ENCODE measurements at regions not wholly inside any gene's neighbourhood (a gene's known extent, or its start where the extent isn't known, plus 50 kb on each side); places are given as distances from the start of the nearest gene placed in this dataset.

DNA sequence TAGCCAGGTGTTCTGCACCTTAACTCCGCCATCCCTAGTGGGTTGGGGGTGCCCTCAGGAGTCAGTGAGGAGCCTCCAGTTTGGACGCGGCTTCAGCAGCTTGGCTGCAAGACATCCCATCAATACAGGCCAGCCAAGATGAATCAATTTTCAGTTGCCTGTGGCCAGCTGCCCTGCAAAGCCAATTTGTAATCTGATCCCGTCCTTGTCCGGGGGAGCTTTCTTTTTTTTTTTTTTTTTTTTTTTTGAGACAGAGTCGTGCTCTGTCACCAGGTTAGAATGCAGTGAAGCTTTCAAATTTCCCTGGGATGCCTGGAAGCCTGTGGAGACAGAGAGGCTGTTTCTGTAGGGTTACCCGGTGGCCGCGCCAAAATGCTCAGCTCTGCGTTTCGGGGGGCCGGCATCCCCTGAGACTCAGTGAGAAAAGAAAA, 192.5 kb downstream of the ASMT start:
- TF ChIP-seq, protein P1, sequence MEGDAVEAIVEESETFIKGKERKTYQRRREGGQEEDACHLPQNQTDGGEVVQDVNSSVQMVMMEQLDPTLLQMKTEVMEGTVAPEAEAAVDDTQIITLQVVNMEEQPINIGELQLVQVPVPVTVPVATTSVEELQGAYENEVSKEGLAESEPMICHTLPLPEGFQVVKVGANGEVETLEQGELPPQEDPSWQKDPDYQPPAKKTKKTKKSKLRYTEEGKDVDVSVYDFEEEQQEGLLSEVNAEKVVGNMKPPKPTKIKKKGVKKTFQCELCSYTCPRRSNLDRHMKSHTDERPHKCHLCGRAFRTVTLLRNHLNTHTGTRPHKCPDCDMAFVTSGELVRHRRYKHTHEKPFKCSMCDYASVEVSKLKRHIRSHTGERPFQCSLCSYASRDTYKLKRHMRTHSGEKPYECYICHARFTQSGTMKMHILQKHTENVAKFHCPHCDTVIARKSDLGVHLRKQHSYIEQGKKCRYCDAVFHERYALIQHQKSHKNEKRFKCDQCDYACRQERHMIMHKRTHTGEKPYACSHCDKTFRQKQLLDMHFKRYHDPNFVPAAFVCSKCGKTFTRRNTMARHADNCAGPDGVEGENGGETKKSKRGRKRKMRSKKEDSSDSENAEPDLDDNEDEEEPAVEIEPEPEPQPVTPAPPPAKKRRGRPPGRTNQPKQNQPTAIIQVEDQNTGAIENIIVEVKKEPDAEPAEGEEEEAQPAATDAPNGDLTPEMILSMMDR (IDR thresholded peaks at IDR 0.05): no peak
- TF ChIP-seq, protein P2, sequence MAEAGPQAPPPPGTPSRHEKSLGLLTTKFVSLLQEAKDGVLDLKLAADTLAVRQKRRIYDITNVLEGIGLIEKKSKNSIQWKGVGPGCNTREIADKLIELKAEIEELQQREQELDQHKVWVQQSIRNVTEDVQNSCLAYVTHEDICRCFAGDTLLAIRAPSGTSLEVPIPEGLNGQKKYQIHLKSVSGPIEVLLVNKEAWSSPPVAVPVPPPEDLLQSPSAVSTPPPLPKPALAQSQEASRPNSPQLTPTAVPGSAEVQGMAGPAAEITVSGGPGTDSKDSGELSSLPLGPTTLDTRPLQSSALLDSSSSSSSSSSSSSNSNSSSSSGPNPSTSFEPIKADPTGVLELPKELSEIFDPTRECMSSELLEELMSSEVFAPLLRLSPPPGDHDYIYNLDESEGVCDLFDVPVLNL (CRISPR knock-in tag; IDR thresholded peaks at IDR 0.05; ENCODE audit: borderline replicate concordance, low read depth): no peak
- TF ChIP-seq NR2C2 (CRISPR knock-in tag; IDR thresholded peaks at IDR 0.05) (no peak), ZNF263 (CRISPR knock-in tag; IDR thresholded peaks at IDR 0.05; ENCODE audit: low read depth) (no peak), ZNF423 (CRISPR knock-in tag; IDR thresholded peaks at IDR 0.05) (no peak), ETV6 (CRISPR knock-in tag; IDR thresholded peaks at IDR 0.05) (no peak), CBFB (CRISPR knock-in tag; IDR thresholded peaks at IDR 0.05; ENCODE audit: low read depth) (no peak), ESRRA (CRISPR knock-in tag; IDR thresholded peaks at IDR 0.05; ENCODE audit: borderline replicate concordance) (no peak), SMAD4 (CRISPR knock-in tag; IDR thresholded peaks at IDR 0.05) (no peak), NFYB (CRISPR knock-in tag; conservative IDR thresholded peaks at IDR 0.05; ENCODE audit: low read depth) (no peak)
- TF ChIP-seq, protein P3, sequence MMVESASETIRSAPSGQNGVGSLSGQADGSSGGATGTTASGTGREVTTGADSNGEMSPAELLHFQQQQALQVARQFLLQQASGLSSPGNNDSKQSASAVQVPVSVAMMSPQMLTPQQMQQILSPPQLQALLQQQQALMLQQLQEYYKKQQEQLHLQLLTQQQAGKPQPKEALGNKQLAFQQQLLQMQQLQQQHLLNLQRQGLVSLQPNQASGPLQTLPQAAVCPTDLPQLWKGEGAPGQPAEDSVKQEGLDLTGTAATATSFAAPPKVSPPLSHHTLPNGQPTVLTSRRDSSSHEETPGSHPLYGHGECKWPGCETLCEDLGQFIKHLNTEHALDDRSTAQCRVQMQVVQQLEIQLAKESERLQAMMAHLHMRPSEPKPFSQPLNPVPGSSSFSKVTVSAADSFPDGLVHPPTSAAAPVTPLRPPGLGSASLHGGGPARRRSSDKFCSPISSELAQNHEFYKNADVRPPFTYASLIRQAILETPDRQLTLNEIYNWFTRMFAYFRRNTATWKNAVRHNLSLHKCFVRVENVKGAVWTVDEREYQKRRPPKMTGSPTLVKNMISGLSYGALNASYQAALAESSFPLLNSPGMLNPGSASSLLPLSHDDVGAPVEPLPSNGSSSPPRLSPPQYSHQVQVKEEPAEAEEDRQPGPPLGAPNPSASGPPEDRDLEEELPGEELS (CRISPR knock-in tag; IDR thresholded peaks at IDR 0.05): no peak
- TF ChIP-seq, protein P4, sequence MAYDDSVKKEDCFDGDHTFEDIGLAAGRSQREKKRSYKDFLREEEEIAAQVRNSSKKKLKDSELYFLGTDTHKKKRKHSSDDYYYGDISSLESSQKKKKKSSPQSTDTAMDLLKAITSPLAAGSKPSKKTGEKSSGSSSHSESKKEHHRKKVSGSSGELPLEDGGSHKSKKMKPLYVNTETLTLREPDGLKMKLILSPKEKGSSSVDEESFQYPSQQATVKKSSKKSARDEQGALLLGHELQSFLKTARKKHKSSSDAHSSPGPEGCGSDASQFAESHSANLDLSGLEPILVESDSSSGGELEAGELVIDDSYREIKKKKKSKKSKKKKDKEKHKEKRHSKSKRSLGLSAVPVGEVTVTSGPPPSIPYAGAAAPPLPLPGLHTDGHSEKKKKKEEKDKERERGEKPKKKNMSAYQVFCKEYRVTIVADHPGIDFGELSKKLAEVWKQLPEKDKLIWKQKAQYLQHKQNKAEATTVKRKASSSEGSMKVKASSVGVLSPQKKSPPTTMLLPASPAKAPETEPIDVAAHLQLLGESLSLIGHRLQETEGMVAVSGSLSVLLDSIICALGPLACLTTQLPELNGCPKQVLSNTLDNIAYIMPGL (CRISPR knock-in tag; IDR thresholded peaks at IDR 0.05): no peak
